ENCODE measurements at regions not wholly inside any gene's neighbourhood (a gene's known extent, or its start where the extent isn't known, plus 50 kb on each side); places are given as distances from the start of the nearest gene placed in this dataset.
A peak's percentile ranks its signal among the peaks of the same experiment; 100 is the strongest.

DNA sequence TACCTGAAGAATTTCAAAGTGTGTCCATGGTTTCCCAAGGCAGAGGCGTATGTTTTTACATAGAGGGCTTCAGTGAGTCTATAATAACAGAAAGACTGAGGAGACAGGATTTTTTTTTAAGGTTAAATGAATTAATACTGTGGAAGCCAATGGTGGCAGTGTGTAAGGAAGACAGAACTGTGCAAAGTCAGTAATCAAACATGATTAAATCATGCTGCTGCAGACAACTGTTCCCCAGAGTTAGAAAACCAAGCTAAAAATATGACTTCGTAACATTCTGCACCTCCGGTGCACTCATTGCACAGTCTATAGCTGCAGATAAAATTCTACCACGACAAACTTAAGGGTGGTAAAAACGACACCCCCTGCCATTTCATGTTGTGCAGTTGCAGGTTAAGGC is 309.6 kb upstream of the TRIB2 start:
- TF ChIP-seq, protein P1, sequence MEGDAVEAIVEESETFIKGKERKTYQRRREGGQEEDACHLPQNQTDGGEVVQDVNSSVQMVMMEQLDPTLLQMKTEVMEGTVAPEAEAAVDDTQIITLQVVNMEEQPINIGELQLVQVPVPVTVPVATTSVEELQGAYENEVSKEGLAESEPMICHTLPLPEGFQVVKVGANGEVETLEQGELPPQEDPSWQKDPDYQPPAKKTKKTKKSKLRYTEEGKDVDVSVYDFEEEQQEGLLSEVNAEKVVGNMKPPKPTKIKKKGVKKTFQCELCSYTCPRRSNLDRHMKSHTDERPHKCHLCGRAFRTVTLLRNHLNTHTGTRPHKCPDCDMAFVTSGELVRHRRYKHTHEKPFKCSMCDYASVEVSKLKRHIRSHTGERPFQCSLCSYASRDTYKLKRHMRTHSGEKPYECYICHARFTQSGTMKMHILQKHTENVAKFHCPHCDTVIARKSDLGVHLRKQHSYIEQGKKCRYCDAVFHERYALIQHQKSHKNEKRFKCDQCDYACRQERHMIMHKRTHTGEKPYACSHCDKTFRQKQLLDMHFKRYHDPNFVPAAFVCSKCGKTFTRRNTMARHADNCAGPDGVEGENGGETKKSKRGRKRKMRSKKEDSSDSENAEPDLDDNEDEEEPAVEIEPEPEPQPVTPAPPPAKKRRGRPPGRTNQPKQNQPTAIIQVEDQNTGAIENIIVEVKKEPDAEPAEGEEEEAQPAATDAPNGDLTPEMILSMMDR (conservative IDR thresholded peaks at IDR 0.05; ENCODE audit: low read depth, low read length), result no peak
- DNase-seq (ENCODE audit: low read depth), result no peak
- no peak overlapping the region for H3K4me3 ChIP-seq (ENCODE audit: low read depth, low read length)

DNA sequence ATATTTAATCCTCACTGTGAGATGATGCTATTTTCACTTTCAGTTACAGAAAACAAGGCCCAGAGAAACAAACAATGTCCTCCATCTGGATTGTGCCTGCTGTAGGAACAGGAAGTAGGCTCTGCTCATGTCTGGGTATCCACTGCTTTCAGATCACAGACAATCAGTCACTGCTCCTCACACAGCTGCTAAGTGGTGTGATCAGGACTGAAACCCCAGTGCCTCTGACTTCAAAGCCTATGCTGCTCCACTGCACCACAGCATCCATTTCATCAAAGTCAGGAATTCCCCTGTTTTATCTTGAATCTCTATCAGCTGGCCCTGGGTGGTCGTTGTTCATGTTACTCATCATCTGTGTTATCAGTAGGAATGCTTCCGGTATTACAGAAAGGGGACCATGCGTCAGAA is 303.8 kb upstream of the TRIB2 start:
- TF ChIP-seq, protein P1 (conservative IDR thresholded peaks at IDR 0.05; ENCODE audit: low read depth, low read length), result no peak
- peak; percentile 72 for DNase-seq (ENCODE audit: low read depth)
- H3K4me3 ChIP-seq (ENCODE audit: low read depth, low read length), result no peak overlapping the region

DNA sequence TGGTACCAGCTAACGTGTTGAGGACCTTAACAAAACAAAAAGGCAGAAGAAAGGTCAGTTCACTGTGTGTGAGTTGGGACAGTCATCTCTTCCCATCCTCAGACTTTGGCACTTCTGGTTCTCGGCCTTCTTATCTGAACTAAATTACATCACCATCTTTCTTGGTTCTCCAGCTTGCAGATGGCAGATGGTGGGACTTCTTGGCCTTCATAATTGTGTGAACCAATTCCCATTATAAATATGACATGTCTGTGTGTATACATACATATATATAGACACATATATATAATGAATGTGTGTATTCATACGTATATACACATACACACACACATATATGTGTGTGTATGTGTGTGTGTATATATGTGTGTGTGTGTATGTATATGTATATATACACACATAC is 301.2 kb upstream of the TRIB2 start:
- no peak overlapping the region for H3K4me3 ChIP-seq (ENCODE audit: low read depth, low read length)
- no peak for DNase-seq (ENCODE audit: low read depth)
- TF ChIP-seq, protein P1 (conservative IDR thresholded peaks at IDR 0.05; ENCODE audit: low read depth, low read length), result no peak

DNA sequence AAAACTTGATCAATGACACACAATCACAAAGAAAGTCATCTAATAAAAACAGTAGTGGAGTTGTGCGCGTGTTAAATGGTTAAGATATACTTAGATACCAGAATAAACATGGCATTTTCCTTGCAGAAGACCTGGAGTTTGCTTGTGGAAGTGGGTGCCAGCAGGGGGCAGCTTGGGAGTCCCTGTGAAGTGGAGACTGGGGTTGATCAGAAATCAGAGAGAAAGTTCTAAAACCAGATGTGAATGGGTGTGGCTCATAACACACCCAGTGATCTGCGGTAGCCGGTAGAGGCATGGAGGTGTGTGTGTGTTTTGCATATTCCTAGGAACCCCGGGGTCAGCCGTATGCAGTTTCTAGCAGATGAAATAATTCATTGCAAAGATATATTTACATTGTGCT is 300.1 kb upstream of the TRIB2 start:
- DNase-seq (ENCODE audit: low read depth), result peak; percentile 82
- TF ChIP-seq, protein P1 (conservative IDR thresholded peaks at IDR 0.05; ENCODE audit: low read depth, low read length), result peak; percentile 86
- no peak overlapping the region for H3K4me3 ChIP-seq (ENCODE audit: low read depth, low read length)

DNA sequence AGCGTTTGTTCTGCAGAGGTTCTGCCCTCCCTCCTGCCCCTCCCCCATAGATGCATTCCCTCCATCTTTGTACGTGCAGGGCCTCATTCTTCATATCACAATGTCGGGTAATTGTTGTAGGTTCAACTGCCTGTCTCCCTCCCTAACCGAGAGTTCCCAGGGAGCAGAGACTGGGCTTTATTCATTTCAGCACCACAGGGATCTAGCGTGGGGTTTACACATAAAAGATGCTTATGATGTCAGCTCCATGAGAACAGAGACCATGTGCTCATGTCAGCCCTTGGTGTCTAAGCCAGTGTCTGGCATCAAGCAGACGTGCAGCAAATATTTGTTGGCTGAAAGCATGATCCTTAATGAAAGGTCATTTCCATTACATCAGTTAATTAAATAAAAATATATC is 298.9 kb upstream of the TRIB2 start:
- DNase-seq (ENCODE audit: low read depth), result peak; percentile 40
- TF ChIP-seq, protein P1 (conservative IDR thresholded peaks at IDR 0.05; ENCODE audit: low read depth, low read length), result no peak
- H3K4me3 ChIP-seq (ENCODE audit: low read depth, low read length), result no peak overlapping the region

DNA sequence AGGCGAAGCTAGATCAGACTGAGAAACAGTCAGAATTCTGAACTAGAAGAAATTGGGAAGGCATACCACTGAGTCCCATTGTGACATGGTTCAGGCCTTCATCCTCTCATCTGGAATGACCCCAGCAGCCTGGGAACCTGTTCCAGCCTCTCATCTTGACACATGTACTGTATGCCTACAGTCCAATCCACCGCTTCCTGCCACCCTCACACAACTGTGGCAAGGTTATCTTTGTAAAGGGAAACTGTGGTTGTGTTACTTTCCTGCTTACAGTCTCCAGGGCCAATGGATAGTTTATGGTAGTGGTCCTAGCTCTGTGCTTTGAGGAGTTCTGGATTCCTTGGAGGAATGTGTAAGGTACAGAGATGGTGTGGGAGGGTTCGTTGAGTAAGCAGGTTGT is 296.9 kb upstream of the TRIB2 start:
- TF ChIP-seq, protein P1 (conservative IDR thresholded peaks at IDR 0.05; ENCODE audit: low read depth, low read length), result no peak
- DNase-seq (ENCODE audit: low read depth), result no peak
- no peak overlapping the region for H3K4me3 ChIP-seq (ENCODE audit: low read depth, low read length)

DNA sequence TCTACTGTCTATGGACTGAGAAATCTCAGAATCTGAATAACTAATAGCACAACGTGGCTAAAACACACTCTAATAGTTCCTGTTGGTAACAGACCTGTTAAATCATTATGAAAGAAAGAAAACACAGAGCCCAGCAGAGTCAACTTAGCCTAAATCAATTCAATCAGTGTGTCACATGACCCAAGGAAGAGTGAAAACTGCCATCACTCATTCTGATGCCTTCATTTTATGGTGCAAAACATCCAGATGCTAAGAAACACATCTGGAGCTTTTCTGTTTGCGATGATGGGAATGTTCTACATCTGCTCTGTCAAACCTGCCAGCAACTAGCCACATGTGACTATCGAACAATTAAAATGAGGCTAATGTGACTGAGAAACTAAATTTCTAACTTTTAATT is 295.7 kb upstream of the TRIB2 start:
- TF ChIP-seq, protein P1 (conservative IDR thresholded peaks at IDR 0.05; ENCODE audit: low read depth, low read length), result no peak
- no peak for DNase-seq (ENCODE audit: low read depth)
- H3K4me3 ChIP-seq (ENCODE audit: low read depth, low read length), result no peak overlapping the region

Measured in choroid plexus epithelial cell (primary cell).